Ovary (tissue), 3 donors: ENCODE measurements at regions not wholly inside any gene's neighbourhood (a gene's known extent, or its start where the extent isn't known, plus 50 kb on each side); places are given as distances from the start of the nearest gene placed in this dataset.

Experiments
- CTCF ChIP-seq, 3 donors: fragments of 450-650 bp in 2 of 3; fragments of 200-600 bp in 1 of 3; IDR thresholded peaks; one replicate each; pipeline versions ENCODE4 v1.5.1 to v1.8.0; 2016 to 2022; ENCODE audit warnings: antibody characterized with exemption in 3 of 3, mild to moderate bottlenecking in 1 of 3
- POLR2A ChIP-seq: fragments of 450-650 bp; IDR thresholded peaks from one replicate; pipeline ENCODE4 v1.6.1; 2017; ENCODE audit warnings: antibody characterized with exemption, mild to moderate bottlenecking, moderate library complexity
- donor health status: DM: no; HTN: no; CAD: no.

- TF ChIP-seq POLR2A (no peak), CTCF (IDR thresholded peaks at IDR 0.05) (no peak)
Measured at GRCh38 chr5:136781464-136781863, 416.1 kb upstream of the TRPC7 start.
